ENCODE measurements at regions not wholly inside any gene's neighbourhood (a gene's known extent, or its start where the extent isn't known, plus 50 kb on each side); places are given as distances from the start of the nearest gene placed in this dataset.

DNA sequence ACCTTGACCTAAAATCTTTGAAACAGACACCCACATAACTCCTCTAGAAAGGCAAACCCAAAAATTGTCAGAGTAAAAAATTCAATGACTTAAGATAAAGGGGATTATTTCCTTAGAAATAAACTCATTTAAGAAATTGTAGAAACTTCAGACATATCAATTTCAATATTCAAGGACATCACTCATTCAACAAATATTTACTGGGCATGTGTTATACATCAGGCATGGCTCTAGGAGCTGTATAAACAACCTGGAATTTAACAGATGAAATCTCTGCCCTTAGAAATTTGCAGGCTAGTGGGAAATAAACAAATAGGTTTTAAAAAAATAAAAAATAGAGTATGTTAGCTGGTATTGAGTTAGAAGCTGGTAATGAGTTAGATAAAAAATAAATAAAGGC is 84.0 kb upstream of the LSM14A start:
- Histone ChIP-seq H3F3A (replicated peaks; ENCODE audit: insufficient read depth) (no peaks in the 10 kb centered on the region), H3K9ac (no peak overlapping the region), H3K36me3 (replicated peaks in 1 of 2; ENCODE audit: control insufficient read depth in 1 of 2, insufficient read depth in 2 of 2, low read length in 1 of 2) (no peaks in the 10 kb centered on the region), H3K27me3 (ENCODE audit: insufficient read depth) (no peaks in the 10 kb centered on the region), H4K20me1 (ENCODE audit: insufficient read depth) (no peaks in the 10 kb centered on the region), H3K4me2 (no peak overlapping the region), H2AFZ (ENCODE audit: low read depth) (no peak overlapping the region), H3K9me2 (no peaks in the 10 kb centered on the region), H3K27ac (ENCODE audit: low read depth in 2 of 2, low read length in 1 of 2) (no peak overlapping the region), H3K9me3 (no peaks in the 10 kb centered on the region), H3K4me1 (ENCODE audit: control insufficient read depth in 1 of 2, insufficient read depth in 2 of 2, low read depth in 1 of 2, low read length in 1 of 2) (no peaks in the 10 kb centered on the region), H3K79me2 (ENCODE audit: insufficient read depth) (no peaks in the 10 kb centered on the region), H3K4me3 (ENCODE audit: low read depth in 2 of 2, low read length in 1 of 2) (no peak overlapping the region)
- TF ChIP-seq YY1 (IDR thresholded peaks at IDR 0.05; ENCODE audit: low read depth) (no peak), RCOR1 (IDR thresholded peaks at IDR 0.05; ENCODE audit: low read length) (no peak), EZH2phosphoT487 (IDR thresholded peaks at IDR 0.05; ENCODE audit: borderline replicate concordance, low read depth) (no peak), TCF12 (IDR thresholded peaks at IDR 0.05) (no peak), RFX5 (IDR thresholded peaks at IDR 0.05; ENCODE audit: low read length) (no peak), FOXJ3 (CRISPR knock-in tag; IDR thresholded peaks at IDR 0.05) (no peak), ELF1 (IDR thresholded peaks at IDR 0.05) (no peak), NRF1 (IDR thresholded peaks at IDR 0.05; ENCODE audit: low read depth, low read length) (no peak), SIN3A (IDR thresholded peaks at IDR 0.05; ENCODE audit: borderline replicate concordance, low read depth, low read length) (no peak), MXI1 (IDR thresholded peaks at IDR 0.05; ENCODE audit: low read depth, low read length) (no peak), FOXM1 (IDR thresholded peaks at IDR 0.05; ENCODE audit: low read depth) (no peak), MEF2A (IDR thresholded peaks at IDR 0.05; ENCODE audit: borderline replicate concordance, low read depth) (no peak), MAX (IDR thresholded peaks at IDR 0.05; ENCODE audit: low read depth) (no peak), JUND (IDR thresholded peaks at IDR 0.05) (no peak), NFIC (IDR thresholded peaks at IDR 0.05; ENCODE audit: borderline replicate concordance) (no peak), FOSL2 (IDR thresholded peaks at IDR 0.05; ENCODE audit: borderline replicate concordance, low read depth) (no peak)
- TF ChIP-seq, protein P1, sequence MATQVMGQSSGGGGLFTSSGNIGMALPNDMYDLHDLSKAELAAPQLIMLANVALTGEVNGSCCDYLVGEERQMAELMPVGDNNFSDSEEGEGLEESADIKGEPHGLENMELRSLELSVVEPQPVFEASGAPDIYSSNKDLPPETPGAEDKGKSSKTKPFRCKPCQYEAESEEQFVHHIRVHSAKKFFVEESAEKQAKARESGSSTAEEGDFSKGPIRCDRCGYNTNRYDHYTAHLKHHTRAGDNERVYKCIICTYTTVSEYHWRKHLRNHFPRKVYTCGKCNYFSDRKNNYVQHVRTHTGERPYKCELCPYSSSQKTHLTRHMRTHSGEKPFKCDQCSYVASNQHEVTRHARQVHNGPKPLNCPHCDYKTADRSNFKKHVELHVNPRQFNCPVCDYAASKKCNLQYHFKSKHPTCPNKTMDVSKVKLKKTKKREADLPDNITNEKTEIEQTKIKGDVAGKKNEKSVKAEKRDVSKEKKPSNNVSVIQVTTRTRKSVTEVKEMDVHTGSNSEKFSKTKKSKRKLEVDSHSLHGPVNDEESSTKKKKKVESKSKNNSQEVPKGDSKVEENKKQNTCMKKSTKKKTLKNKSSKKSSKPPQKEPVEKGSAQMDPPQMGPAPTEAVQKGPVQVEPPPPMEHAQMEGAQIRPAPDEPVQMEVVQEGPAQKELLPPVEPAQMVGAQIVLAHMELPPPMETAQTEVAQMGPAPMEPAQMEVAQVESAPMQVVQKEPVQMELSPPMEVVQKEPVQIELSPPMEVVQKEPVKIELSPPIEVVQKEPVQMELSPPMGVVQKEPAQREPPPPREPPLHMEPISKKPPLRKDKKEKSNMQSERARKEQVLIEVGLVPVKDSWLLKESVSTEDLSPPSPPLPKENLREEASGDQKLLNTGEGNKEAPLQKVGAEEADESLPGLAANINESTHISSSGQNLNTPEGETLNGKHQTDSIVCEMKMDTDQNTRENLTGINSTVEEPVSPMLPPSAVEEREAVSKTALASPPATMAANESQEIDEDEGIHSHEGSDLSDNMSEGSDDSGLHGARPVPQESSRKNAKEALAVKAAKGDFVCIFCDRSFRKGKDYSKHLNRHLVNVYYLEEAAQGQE (IDR thresholded peaks at IDR 0.05; ENCODE audit: low read depth, low read length): no peak
- TF ChIP-seq, protein P2, sequence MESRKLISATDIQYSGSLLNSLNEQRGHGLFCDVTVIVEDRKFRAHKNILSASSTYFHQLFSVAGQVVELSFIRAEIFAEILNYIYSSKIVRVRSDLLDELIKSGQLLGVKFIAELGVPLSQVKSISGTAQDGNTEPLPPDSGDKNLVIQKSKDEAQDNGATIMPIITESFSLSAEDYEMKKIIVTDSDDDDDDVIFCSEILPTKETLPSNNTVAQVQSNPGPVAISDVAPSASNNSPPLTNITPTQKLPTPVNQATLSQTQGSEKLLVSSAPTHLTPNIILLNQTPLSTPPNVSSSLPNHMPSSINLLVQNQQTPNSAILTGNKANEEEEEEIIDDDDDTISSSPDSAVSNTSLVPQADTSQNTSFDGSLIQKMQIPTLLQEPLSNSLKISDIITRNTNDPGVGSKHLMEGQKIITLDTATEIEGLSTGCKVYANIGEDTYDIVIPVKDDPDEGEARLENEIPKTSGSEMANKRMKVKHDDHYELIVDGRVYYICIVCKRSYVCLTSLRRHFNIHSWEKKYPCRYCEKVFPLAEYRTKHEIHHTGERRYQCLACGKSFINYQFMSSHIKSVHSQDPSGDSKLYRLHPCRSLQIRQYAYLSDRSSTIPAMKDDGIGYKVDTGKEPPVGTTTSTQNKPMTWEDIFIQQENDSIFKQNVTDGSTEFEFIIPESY (IDR thresholded peaks at IDR 0.05; ENCODE audit: borderline replicate concordance, low read depth): no peak
- POLR2A ChIA-PET: no interaction called here
- DNase-seq: no peak
- CTCF ChIA-PET: interaction anchor here (1.6 to 12.4 kb wide), 4 partner anchors 8 to 310 kb away, joined by 9 to 336 read pairs (median 12); no protein-coding TSS in a partner anchor

Measured in SK-N-SH (cell line).